GM12878 (cell line): ENCODE measurements at regions not wholly inside any gene's neighbourhood (a gene's known extent, or its start where the extent isn't known, plus 50 kb on each side); places are given as distances from the start of the nearest gene placed in this dataset.

ENCODE experiments used
- ATAC-seq: fragments of 200-7000 bp; cut with Tn5 transposase; 3 replicates; pipeline ENCODE4 v1.9.1; 2020; ENCODE audit warnings: mild to moderate bottlenecking, moderate library complexity
- BruUV-seq: library from RNA; stranded (reverse); fragments of 400-500 nt; replicated peaks from 2 replicates; lab custom pipeline; 2021; lab: Mats Ljungman, UMichigan
- CTCF ChIA-PET: fragments of 300-600 bp; sonication (Branson Sonifier 250); formaldehyde crosslinking; extraction: SDS; loops from one replicate; lab custom pipeline; 2021; ENCODE audit warnings: inconsistent platforms; lab: Yijun Ruan, JAX
- POLR2A ChIA-PET: fragments of 350-600 bp; formaldehyde crosslinking; extraction: SDS; loops from one replicate; lab custom pipeline; 2021; ENCODE audit warnings: inconsistent platforms; lab: Charles Lee
- RAD21 ChIA-PET: fragments of 300-600 bp; sonication (Branson Sonifier 250); formaldehyde crosslinking; loops from one replicate; lab custom pipeline; 2023; ENCODE audit warnings: antibody characterized with exemption; ENCODE audit not compliant: unreplicated experiment; lab: Charles Lee
- SMC1A ChIA-PET: fragments of 300-600 bp; sonication (Branson Sonifier 250); formaldehyde crosslinking; loops from one replicate; lab custom pipeline; 2023; ENCODE audit not compliant: unreplicated experiment, uncharacterized antibody; lab: Charles Lee
- DNase-seq: peaks from one replicate; pipeline ENCODE4 v3.0.0-alpha.2; 2011; ENCODE audit warnings: low read depth, low spot score
- FAIRE-seq: peaks from 3 replicates; lab custom pipeline; 2011; peaks lifted over from hg19 to GRCh38; lab: Jason Lieb, UNC
- H2AFZ ChIP-seq: 2 replicates; pipeline ENCODE4 v1.6.0; 2011; ENCODE audit warnings: low read depth, low read length, control low read depth; ENCODE audit not compliant: control insufficient read depth
- H3K27ac ChIP-seq: 2 replicates; pipeline ENCODE4 v1.5.1; 2011; ENCODE audit warnings: control low read depth; ENCODE audit not compliant: control insufficient read depth, insufficient read depth
- H3K27me3 ChIP-seq, 2 experiments: replicated peaks in 1 of 2; 2 replicates each; pipeline versions ENCODE4 v1.6.0 to v1.6.1; 2011; ENCODE audit warnings: low read length in 1 of 2; ENCODE audit not compliant: control insufficient read depth in 2 of 2, insufficient read depth in 2 of 2
- H3K36me3 ChIP-seq, 2 experiments: 2 replicates each; pipeline ENCODE4 v1.5.1; 2011; ENCODE audit warnings: low read length in 1 of 2; ENCODE audit not compliant: control insufficient read depth in 2 of 2, insufficient read depth in 2 of 2
- H3K4me1 ChIP-seq: 2 replicates; pipeline ENCODE4 v1.6.1; 2011; ENCODE audit warnings: mild to moderate bottlenecking, low read length, moderate library complexity, mixed read lengths; ENCODE audit not compliant: control insufficient read depth, insufficient read depth
- H3K4me2 ChIP-seq: 2 replicates; pipeline ENCODE4 v1.6.0; 2011; ENCODE audit warnings: control low read depth; ENCODE audit not compliant: control insufficient read depth, insufficient read depth
- H3K4me3 ChIP-seq: fragments of 200-600 bp; sonication (generic); 2 replicates; pipeline ENCODE4 v1.5.1; 2016
- H3K79me2 ChIP-seq: 2 replicates; pipeline ENCODE4 v1.6.0; 2011; ENCODE audit warnings: low read length; ENCODE audit not compliant: control insufficient read depth, insufficient read depth
- H3K9ac ChIP-seq: 2 replicates; pipeline ENCODE4 v1.8.0; 2011; ENCODE audit warnings: low read length, control low read depth, mixed read lengths; ENCODE audit not compliant: control insufficient read depth, insufficient read depth
- H3K9me3 ChIP-seq: replicated peaks from 3 replicates; pipeline ENCODE4 v1.5.1; 2011; ENCODE audit warnings: mild to moderate bottlenecking, low read length; ENCODE audit not compliant: control insufficient read depth, insufficient read depth
- H4K20me1 ChIP-seq: 2 replicates; pipeline ENCODE4 v1.6.0; 2011; ENCODE audit not compliant: control insufficient read depth, insufficient read depth
- BRCA1 ChIP-seq: IDR thresholded peaks from 2 replicates; pipeline ENCODE4 v1.6.1; 2011; ENCODE audit warnings: low read depth, low read length, improper control_type of control experiment
- CBX3 ChIP-seq: fragments of 200-600 bp; sonication (generic); IDR thresholded peaks from 2 replicates; pipeline ENCODE4 v1.6.1; 2016; ENCODE audit warnings: low read depth, borderline replicate concordance
- CHD1 ChIP-seq: IDR thresholded peaks from 2 replicates; pipeline ENCODE4 v1.6.1; 2012; ENCODE audit warnings: low read depth, low read length, improper control_type of control experiment
- EED ChIP-seq: sonication (generic); IDR thresholded peaks from 2 replicates; pipeline ENCODE4 v1.6.1; 2016; ENCODE audit warnings: antibody characterized with exemption, low read depth
- EGR1 ChIP-seq, 2 experiments: IDR thresholded peaks; 1 replicate in 1 of 2; 2 replicates in 1 of 2; pipeline ENCODE4 v1.6.1; 2011 to 2012; ENCODE audit warnings: low read depth in 2 of 2, low read length in 2 of 2, borderline replicate concordance in 1 of 2, mild to moderate bottlenecking in 1 of 2, moderate library complexity in 1 of 2
- GABPA ChIP-seq: IDR thresholded peaks from 2 replicates; pipeline ENCODE4 v1.6.1; 2014; ENCODE audit warnings: antibody characterized with exemption, low read depth, mild to moderate bottlenecking, inconsistent platforms
- HCFC1 ChIP-seq: fragments of 150-350 bp; IDR thresholded peaks from 2 replicates; pipeline ENCODE4 v1.6.1; 2014; ENCODE audit warnings: low read length
- HDGF ChIP-seq: fragments of 450-650 bp; IDR thresholded peaks from 2 replicates; pipeline ENCODE4 v1.6.1; 2016; ENCODE audit warnings: antibody characterized with exemption
- JUNB ChIP-seq: IDR thresholded peaks from 2 replicates; pipeline ENCODE4 v1.6.1; 2016; ENCODE audit warnings: antibody characterized with exemption, mild to moderate bottlenecking
- MTA2 ChIP-seq: fragments of 450-650 bp; IDR thresholded peaks from 2 replicates; pipeline ENCODE4 v1.6.1; 2016; ENCODE audit warnings: low read depth, mild to moderate bottlenecking, moderate library complexity
- MTA3 ChIP-seq: IDR thresholded peaks from 2 replicates; pipeline ENCODE4 v1.6.1; 2012; ENCODE audit warnings: low read length, inconsistent platforms, borderline replicate concordance
- NFIC ChIP-seq: IDR thresholded peaks from 2 replicates; pipeline ENCODE4 v1.6.1; 2012; ENCODE audit warnings: low read depth, mild to moderate bottlenecking, inconsistent platforms, low read length, moderate library complexity
- NFYA ChIP-seq: IDR thresholded peaks from 2 replicates; pipeline ENCODE4 v1.6.1; 2011; ENCODE audit warnings: low read depth, mild to moderate bottlenecking, low read length, improper control_type of control experiment, borderline replicate concordance
- NR2F1 ChIP-seq: fragments of 450-650 bp; conservative IDR thresholded peaks from 2 replicates; pipeline ENCODE4 v1.6.1; 2017; ENCODE audit warnings: mild to moderate bottlenecking
- RAD51 ChIP-seq: fragments of 450-650 bp; IDR thresholded peaks from 2 replicates; pipeline ENCODE4 v1.6.1; 2016; ENCODE audit warnings: moderate library complexity, mild to moderate bottlenecking, inconsistent platforms
- RELA ChIP-seq: fragments of 450-650 bp; IDR thresholded peaks from 2 replicates; pipeline ENCODE4 v1.8.0; 2014; ENCODE audit warnings: borderline replicate concordance; ENCODE audit not compliant: partially characterized antibody
- SMARCA5 ChIP-seq: fragments of 450-650 bp; IDR thresholded peaks from 2 replicates; pipeline ENCODE4 v1.6.1; 2017; ENCODE audit warnings: mild to moderate bottlenecking
- SUPT20H ChIP-seq: IDR thresholded peaks from 2 replicates; pipeline ENCODE4 v1.6.1; 2011; ENCODE audit warnings: low read depth, mild to moderate bottlenecking, low read length, moderate library complexity, borderline replicate concordance; ENCODE audit not compliant: control insufficient read depth
- YBX1 ChIP-seq: fragments of 450-650 bp; IDR thresholded peaks from 2 replicates; pipeline ENCODE4 v1.6.1; 2016; ENCODE audit warnings: antibody characterized with exemption
- WGBS: methylation state at CpG from one replicate; pipeline ENCODE4 v1.1.6; 2016; ENCODE audit warnings: low lambda C conversion rate; ENCODE audit not compliant: insufficient replicate concordance, insufficient coverage; ENCODE audit errors: missing lambda C conversion rate; 5-methylcytosine and 5-hydroxymethylcytosine counted together
- in situ Hi-C: fragments of 300-500 bp; cut with MboI; formaldehyde crosslinking; loops from 9 replicates; pipeline ENCODE4 v1.14.3; 2018; ENCODE audit warnings: mixed read lengths
- intact Hi-C: fragments of 100-400 bp; cut with micrococcal nuclease; formaldehyde crosslinking; loops from one replicate; pipeline ENCODE4 v1.14.2; 2022; ENCODE audit not compliant: unreplicated experiment
- TF ChIP-seq, protein P1 (sequence below): IDR thresholded peaks from 2 replicates; pipeline ENCODE4 v1.6.1; 2012; ENCODE audit warnings: low read length, inconsistent platforms

DNA sequence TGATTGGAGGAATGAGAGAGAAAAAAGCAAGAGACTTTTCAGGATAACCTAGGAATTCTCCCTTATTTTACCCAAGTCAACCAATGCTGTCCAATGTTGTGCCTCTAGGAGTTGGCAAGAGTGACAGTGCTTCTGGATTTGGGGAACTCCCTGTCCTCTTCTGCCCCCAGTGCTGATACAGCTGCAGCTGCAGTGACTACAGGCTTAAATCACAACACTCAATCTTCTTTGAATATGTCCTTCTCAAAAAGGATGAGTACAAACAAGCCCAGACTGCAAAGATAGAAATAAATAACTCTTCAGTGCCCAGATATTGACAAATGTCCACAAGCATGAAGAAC, 141.0 kb upstream of the COL21A1 start:
- ATAC-seq (no peak), FAIRE-seq (no peak), DNase-seq (no peak)
- Histone ChIP-seq H3K36me3 (no peaks in the 10 kb centered on the region), H3K9ac (no peak overlapping the region), H3K4me2 (no peak overlapping the region), H3K27me3 (no peaks in the 10 kb centered on the region), H2AFZ (no peak overlapping the region), H3K79me2 (no peaks in the 10 kb centered on the region), H3K9me3 (no peaks in the 10 kb centered on the region), H4K20me1 (no peaks in the 10 kb centered on the region), H3K27ac (no peak overlapping the region), H3K4me1 (no peaks in the 10 kb centered on the region), H3K4me3 (no peak overlapping the region)
- RAD21 ChIA-PET = no interaction called here
- TF ChIP-seq CHD1 (no peak), NFYA (no peak), NR2F1 (no peak), SMARCA5 (no peak), BRCA1 (no peak), HCFC1 (no peak)
- CTCF ChIA-PET = no interaction called here
- intact Hi-C loops (no loop called here), in situ Hi-C loops (no loop called here)
- BruUV-seq = no TSS peak
- SMC1A ChIA-PET = no interaction called here
- POLR2A ChIA-PET = no interaction called here

DNA sequence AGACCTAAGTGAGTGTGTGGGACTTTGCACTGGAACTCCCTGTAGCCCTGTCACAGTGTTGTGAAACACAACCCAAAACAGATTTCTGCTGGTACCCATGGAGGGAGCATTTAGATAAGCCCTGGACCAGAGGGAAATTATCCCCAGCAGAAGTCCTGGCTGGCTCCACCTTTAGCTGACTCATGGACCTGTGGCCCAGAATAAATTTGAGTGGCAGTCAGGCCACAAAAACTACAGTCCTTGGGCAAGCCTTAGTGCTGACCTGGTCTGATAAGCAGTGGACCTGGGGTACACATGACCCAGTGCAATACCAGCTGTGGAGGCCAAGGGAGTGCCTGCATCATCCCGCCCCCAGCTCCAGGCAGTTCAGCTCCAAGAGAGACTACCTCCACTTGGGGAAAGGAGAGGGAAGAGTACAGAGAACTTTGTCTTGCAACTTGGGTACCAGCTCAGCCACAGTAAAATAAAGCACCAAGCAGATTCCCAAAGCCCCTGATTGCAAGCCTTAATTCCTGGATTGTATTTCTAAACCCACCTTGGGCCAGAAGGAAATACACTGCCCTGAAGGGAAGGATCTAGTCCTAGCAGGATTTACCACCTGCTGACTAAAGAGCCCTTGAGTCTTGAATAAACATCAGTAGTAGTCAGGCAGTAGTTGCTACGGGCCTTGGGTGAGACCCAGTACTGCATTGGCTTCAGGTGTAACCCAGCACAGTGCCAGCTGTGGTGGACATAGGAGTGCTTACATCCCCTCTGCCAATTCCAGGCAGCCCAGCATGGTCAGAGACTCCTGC, 140.4 kb upstream of the COL21A1 start:
- Histone ChIP-seq H3K27ac (no peak overlapping the region), H3K36me3 (no peaks in the 10 kb centered on the region), H3K4me3 (no peak overlapping the region), H4K20me1 (no peaks in the 10 kb centered on the region), H2AFZ (no peak overlapping the region), H3K27me3 (no peaks in the 10 kb centered on the region), H3K79me2 (no peaks in the 10 kb centered on the region), H3K4me1 (no peaks in the 10 kb centered on the region), H3K9ac (no peak overlapping the region), H3K4me2 (no peak overlapping the region), H3K9me3 (no peaks in the 10 kb centered on the region)
- FAIRE-seq (no peak), DNase-seq (no peak), ATAC-seq (no peak)
- ChIA-PET RAD21 (no interaction called here), POLR2A (no interaction called here), SMC1A (interaction anchor here (0.8 kb wide), 1 partner anchor 29 kb away, joined by 3 read pairs; no protein-coding TSS in a partner anchor), CTCF (no interaction called here)
- BruUV-seq = no TSS peak
- in situ Hi-C loops (no loop called here), intact Hi-C loops (no loop called here)
- WGBS = 72% methylated on average over 2 of the region's 2 CpGs
- TF ChIP-seq CBX3 (no peak), SMARCA5 (no peak), RAD51 (no peak), MTA2 (no peak), JUNB (no peak), MTA3 (no peak), HDGF (no peak), NR2F1 (no peak), GABPA (no peak), RELA (no peak), EGR1 (IDR thresholded peaks at IDR 0.05; ENCODE audit: borderline replicate concordance in 1 of 2, low read depth in 2 of 2, low read length in 2 of 2) (no peak), YBX1 (no peak), EED (no peak), SUPT20H (no peak), NFIC (no peak)
- TF ChIP-seq, protein P1, sequence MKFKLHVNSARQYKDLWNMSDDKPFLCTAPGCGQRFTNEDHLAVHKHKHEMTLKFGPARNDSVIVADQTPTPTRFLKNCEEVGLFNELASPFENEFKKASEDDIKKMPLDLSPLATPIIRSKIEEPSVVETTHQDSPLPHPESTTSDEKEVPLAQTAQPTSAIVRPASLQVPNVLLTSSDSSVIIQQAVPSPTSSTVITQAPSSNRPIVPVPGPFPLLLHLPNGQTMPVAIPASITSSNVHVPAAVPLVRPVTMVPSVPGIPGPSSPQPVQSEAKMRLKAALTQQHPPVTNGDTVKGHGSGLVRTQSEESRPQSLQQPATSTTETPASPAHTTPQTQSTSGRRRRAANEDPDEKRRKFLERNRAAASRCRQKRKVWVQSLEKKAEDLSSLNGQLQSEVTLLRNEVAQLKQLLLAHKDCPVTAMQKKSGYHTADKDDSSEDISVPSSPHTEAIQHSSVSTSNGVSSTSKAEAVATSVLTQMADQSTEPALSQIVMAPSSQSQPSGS = no peak
